ENCODE measurements at regions not wholly inside any gene's neighbourhood (a gene's known extent, or its start where the extent isn't known, plus 50 kb on each side); places are given as distances from the start of the nearest gene placed in this dataset.
"Not testable (repeated sequence)": the region's sequence is repeated elsewhere in the genome, so short reads cannot be mapped to it uniquely, and the experiment has no call there.

DNA sequence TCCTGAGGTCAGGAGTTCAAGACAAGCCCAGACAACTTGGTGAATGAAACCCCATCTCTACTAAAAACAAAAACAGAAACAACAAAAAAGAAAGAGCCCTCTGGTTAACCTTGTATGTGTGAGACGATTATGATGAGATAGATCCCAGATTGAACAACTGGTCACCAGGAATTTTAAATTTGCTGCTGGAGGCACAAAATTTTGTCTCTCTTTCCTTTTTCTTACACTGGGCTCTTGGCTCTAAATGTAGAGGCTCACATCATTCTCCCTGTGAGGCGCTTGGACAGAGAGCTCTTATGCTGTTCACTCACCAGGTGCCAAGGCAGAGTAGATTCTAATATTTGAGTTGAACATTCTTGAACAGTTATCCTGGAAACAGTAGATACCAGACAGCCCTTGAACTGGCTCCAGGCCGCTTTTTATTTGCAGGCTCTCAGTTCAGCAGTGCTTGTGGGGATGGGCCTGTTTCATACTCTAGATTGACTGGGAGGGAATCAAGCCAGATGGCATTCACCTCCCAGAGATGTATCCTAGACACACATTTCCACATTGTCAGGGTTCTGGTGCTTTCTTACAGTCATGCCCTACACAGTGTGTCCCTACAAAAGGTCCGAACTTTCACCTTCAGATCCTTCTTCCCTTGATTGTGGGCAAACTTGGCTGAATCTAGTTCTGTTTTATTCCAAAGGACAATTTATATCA lies 1159.6 kb downstream of the RPIA start:
- H3K9ac ChIP-seq (ENCODE audit: low read length) = no peak overlapping the region
- H3K9me3 ChIP-seq (ENCODE audit: insufficient read depth, low read depth, low read length) = peaks cover 11% of the 10 kb centered on the region
- no peak overlapping the region for H3K4me3 ChIP-seq (ENCODE audit: insufficient read depth, low read depth, low read length)
- no peak for TF ChIP-seq EZH2 (IDR thresholded peaks at IDR 0.05; ENCODE audit: insufficient read depth, low read length)
- TF ChIP-seq, protein P1, sequence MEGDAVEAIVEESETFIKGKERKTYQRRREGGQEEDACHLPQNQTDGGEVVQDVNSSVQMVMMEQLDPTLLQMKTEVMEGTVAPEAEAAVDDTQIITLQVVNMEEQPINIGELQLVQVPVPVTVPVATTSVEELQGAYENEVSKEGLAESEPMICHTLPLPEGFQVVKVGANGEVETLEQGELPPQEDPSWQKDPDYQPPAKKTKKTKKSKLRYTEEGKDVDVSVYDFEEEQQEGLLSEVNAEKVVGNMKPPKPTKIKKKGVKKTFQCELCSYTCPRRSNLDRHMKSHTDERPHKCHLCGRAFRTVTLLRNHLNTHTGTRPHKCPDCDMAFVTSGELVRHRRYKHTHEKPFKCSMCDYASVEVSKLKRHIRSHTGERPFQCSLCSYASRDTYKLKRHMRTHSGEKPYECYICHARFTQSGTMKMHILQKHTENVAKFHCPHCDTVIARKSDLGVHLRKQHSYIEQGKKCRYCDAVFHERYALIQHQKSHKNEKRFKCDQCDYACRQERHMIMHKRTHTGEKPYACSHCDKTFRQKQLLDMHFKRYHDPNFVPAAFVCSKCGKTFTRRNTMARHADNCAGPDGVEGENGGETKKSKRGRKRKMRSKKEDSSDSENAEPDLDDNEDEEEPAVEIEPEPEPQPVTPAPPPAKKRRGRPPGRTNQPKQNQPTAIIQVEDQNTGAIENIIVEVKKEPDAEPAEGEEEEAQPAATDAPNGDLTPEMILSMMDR (IDR thresholded peaks at IDR 0.05; ENCODE audit: insufficient read depth, low read depth, low read length) = no peak
- H3K27ac Mint-ChIP-seq (ENCODE audit: unreplicated experiment) = no peak overlapping the region
- no peak for FAIRE-seq
- no peaks in the 10 kb centered on the region for H3K79me2 ChIP-seq (ENCODE audit: insufficient read depth, low read length)
- no peaks in the 10 kb centered on the region for H3K27me3 Mint-ChIP-seq (ENCODE audit: low read depth, unreplicated experiment)
- no peaks in the 10 kb centered on the region for H3K27me3 ChIP-seq (ENCODE audit: insufficient read depth, low read length)
- H3K4me1 ChIP-seq (ENCODE audit: insufficient read depth, low read length) = no peaks in the 10 kb centered on the region
- no peaks in the 10 kb centered on the region for H3K36me3 Mint-ChIP-seq (ENCODE audit: low read depth, unreplicated experiment)
- DNase-seq (ENCODE audit: low read depth) = no peak
- H2AFZ ChIP-seq (ENCODE audit: low read depth, low read length) = no peak overlapping the region
- no peak overlapping the region for H3K4me2 ChIP-seq (ENCODE audit: low read length)
- peaks cover 17% of the 10 kb centered on the region for H3K9me3 Mint-ChIP-seq (ENCODE audit: unreplicated experiment)
- H3K36me3 ChIP-seq (ENCODE audit: insufficient read depth, low read length) = no peaks in the 10 kb centered on the region
- no peak overlapping the region for H3K27ac ChIP-seq (ENCODE audit: low read depth, low read length)
- no peaks in the 10 kb centered on the region for H3K4me1 Mint-ChIP-seq (ENCODE audit: low read depth, unreplicated experiment)
- no peak overlapping the region for H3K4me3 Mint-ChIP-seq (ENCODE audit: unreplicated experiment)
- no peaks in the 10 kb centered on the region for H4K20me1 ChIP-seq (ENCODE audit: insufficient read depth, low read length)

- peaks cover 11% of the 10 kb centered on the region for H3K9me3 ChIP-seq (ENCODE audit: insufficient read depth, low read depth, low read length)
- FAIRE-seq = no peak
- no peaks in the 10 kb centered on the region for H3K4me1 Mint-ChIP-seq (ENCODE audit: low read depth, unreplicated experiment)
Observed at GRCh38 chr2:89851583-89851905, 1160.1 kb downstream of the RPIA start.

DNA sequence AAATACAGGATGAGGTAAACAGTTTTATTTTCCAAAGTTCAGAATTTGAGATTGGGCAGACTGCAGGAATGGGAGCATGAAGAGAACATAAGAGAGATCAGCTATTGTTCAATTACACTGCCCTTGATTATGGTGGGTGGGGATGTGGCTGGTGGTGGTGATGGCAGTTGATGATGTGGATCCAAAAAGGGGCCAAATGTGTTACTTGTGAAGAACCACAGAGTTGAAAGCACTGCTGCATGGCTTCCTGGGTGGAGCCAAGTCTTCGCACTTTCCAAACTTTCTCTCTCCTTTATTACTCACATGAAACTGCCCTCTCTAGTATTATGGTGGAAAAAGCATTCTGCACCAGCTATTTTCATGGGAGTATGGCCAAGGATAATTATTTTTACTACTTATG lies 1162.0 kb downstream of the RPIA start:
- H3K27me3 Mint-ChIP-seq (ENCODE audit: low read depth, unreplicated experiment); H3K4me3 ChIP-seq (ENCODE audit: insufficient read depth, low read depth, low read length); H3K79me2 ChIP-seq (ENCODE audit: insufficient read depth, low read length); DNase-seq (ENCODE audit: low read depth); H4K20me1 ChIP-seq (ENCODE audit: insufficient read depth, low read length); H3K4me2 ChIP-seq (ENCODE audit: low read length); FAIRE-seq; H3K27ac Mint-ChIP-seq (ENCODE audit: unreplicated experiment); H3K4me1 Mint-ChIP-seq (ENCODE audit: low read depth, unreplicated experiment); H3K4me1 ChIP-seq (ENCODE audit: insufficient read depth, low read length); H3K4me3 Mint-ChIP-seq (ENCODE audit: unreplicated experiment); H2AFZ ChIP-seq (ENCODE audit: low read depth, low read length); H3K36me3 Mint-ChIP-seq (ENCODE audit: low read depth, unreplicated experiment); H3K36me3 ChIP-seq (ENCODE audit: insufficient read depth, low read length); H3K27me3 ChIP-seq (ENCODE audit: insufficient read depth, low read length); H3K27ac ChIP-seq (ENCODE audit: low read depth, low read length); H3K9ac ChIP-seq (ENCODE audit: low read length): not testable (repeated sequence)
- peaks cover 11% of the 10 kb centered on the region for H3K9me3 ChIP-seq (ENCODE audit: insufficient read depth, low read depth, low read length)
- peaks cover 14% of the 10 kb centered on the region for H3K9me3 Mint-ChIP-seq (ENCODE audit: unreplicated experiment)

More at GRCh38 chr2:89851583-89851905, 1160.1 kb downstream of the RPIA start:
- H3K36me3 Mint-ChIP-seq (ENCODE audit: low read depth, unreplicated experiment) = no peaks in the 10 kb centered on the region
- Histone ChIP-seq H3K27me3 (ENCODE audit: insufficient read depth, low read length) (no peaks in the 10 kb centered on the region), H4K20me1 (ENCODE audit: insufficient read depth, low read length) (no peaks in the 10 kb centered on the region), H3K27ac (ENCODE audit: low read depth, low read length) (no peak overlapping the region), H2AFZ (ENCODE audit: low read depth, low read length) (no peak overlapping the region), H3K4me1 (ENCODE audit: insufficient read depth, low read length) (no peaks in the 10 kb centered on the region), H3K79me2 (ENCODE audit: insufficient read depth, low read length) (no peaks in the 10 kb centered on the region), H3K9ac (ENCODE audit: low read length) (no peak overlapping the region), H3K36me3 (ENCODE audit: insufficient read depth, low read length) (no peaks in the 10 kb centered on the region), H3K4me2 (ENCODE audit: low read length) (no peak overlapping the region), H3K4me3 (ENCODE audit: insufficient read depth, low read depth, low read length) (no peak overlapping the region)
- no peak for TF ChIP-seq EZH2 (IDR thresholded peaks at IDR 0.05; ENCODE audit: insufficient read depth, low read length)
- TF ChIP-seq, protein P1 (IDR thresholded peaks at IDR 0.05; ENCODE audit: insufficient read depth, low read depth, low read length) = no peak
- H3K27ac Mint-ChIP-seq (ENCODE audit: unreplicated experiment) = no peak overlapping the region
- no peak overlapping the region for H3K4me3 Mint-ChIP-seq (ENCODE audit: unreplicated experiment)
- no peaks in the 10 kb centered on the region for H3K27me3 Mint-ChIP-seq (ENCODE audit: low read depth, unreplicated experiment)
- DNase-seq (ENCODE audit: low read depth) = no peak
- H3K9me3 Mint-ChIP-seq (ENCODE audit: unreplicated experiment) = peaks cover 17% of the 10 kb centered on the region

DNA sequence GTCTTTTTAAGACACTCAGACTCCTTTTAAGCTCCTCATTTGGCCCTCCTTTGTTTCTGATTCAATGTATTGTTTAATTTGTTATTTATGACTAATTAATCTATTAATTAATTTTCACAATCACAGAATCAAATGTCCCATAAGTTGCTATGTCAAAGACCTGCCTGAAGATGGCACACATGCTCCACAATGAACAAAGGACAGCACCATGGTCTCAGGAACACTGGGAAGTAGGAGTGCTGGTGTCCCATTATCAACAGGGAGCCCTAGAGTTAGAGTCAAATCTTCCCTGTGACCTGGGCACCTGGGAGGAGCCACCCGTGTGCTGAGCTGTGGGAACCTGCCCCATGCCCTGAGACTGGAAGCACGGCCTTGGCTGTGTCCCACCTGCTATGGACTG lies 1164.3 kb downstream of the RPIA start:
- H3K36me3 Mint-ChIP-seq (ENCODE audit: low read depth, unreplicated experiment); H3K9me3 Mint-ChIP-seq (ENCODE audit: unreplicated experiment); H3K4me3 ChIP-seq (ENCODE audit: insufficient read depth, low read depth, low read length); H3K27ac Mint-ChIP-seq (ENCODE audit: unreplicated experiment); H3K4me2 ChIP-seq (ENCODE audit: low read length); H3K9me3 ChIP-seq (ENCODE audit: insufficient read depth, low read depth, low read length); H3K79me2 ChIP-seq (ENCODE audit: insufficient read depth, low read length); H4K20me1 ChIP-seq (ENCODE audit: insufficient read depth, low read length); FAIRE-seq; DNase-seq (ENCODE audit: low read depth); H3K36me3 ChIP-seq (ENCODE audit: insufficient read depth, low read length); H3K4me1 Mint-ChIP-seq (ENCODE audit: low read depth, unreplicated experiment); H2AFZ ChIP-seq (ENCODE audit: low read depth, low read length); H3K4me1 ChIP-seq (ENCODE audit: insufficient read depth, low read length); H3K27me3 ChIP-seq (ENCODE audit: insufficient read depth, low read length); H3K27ac ChIP-seq (ENCODE audit: low read depth, low read length); H3K27me3 Mint-ChIP-seq (ENCODE audit: low read depth, unreplicated experiment); H3K9ac ChIP-seq (ENCODE audit: low read length); H3K4me3 Mint-ChIP-seq (ENCODE audit: unreplicated experiment): not testable (repeated sequence)

DNA sequence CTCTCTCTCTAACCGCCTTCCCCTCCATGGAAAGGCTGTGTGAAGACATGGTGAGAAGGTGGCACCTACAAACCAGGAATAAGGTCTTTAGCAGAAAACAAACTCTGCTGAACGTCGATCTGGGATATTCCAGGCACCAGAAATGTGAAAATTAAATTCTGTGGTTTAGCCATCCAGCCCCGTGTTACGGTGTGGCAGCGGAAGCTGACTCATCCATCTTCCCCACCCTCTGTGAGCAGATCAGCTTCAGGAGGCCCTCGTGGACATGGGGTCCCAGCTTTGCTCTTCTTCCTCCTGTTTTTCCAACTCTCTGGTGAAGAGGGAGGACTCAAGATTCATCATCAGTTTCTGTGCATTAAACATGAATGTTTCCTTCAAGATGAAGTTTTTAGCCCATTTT lies 1164.8 kb downstream of the RPIA start:
- H3K4me3 ChIP-seq (ENCODE audit: insufficient read depth, low read depth, low read length); H3K27me3 Mint-ChIP-seq (ENCODE audit: low read depth, unreplicated experiment); H3K36me3 Mint-ChIP-seq (ENCODE audit: low read depth, unreplicated experiment); H3K27ac ChIP-seq (ENCODE audit: low read depth, low read length); H3K4me3 Mint-ChIP-seq (ENCODE audit: unreplicated experiment); DNase-seq (ENCODE audit: low read depth); H3K4me2 ChIP-seq (ENCODE audit: low read length); H4K20me1 ChIP-seq (ENCODE audit: insufficient read depth, low read length); H3K79me2 ChIP-seq (ENCODE audit: insufficient read depth, low read length); H2AFZ ChIP-seq (ENCODE audit: low read depth, low read length); H3K9ac ChIP-seq (ENCODE audit: low read length); H3K4me1 Mint-ChIP-seq (ENCODE audit: low read depth, unreplicated experiment); H3K9me3 ChIP-seq (ENCODE audit: insufficient read depth, low read depth, low read length); H3K27ac Mint-ChIP-seq (ENCODE audit: unreplicated experiment); H3K4me1 ChIP-seq (ENCODE audit: insufficient read depth, low read length); H3K27me3 ChIP-seq (ENCODE audit: insufficient read depth, low read length); H3K9me3 Mint-ChIP-seq (ENCODE audit: unreplicated experiment); H3K36me3 ChIP-seq (ENCODE audit: insufficient read depth, low read length); FAIRE-seq: not testable (repeated sequence)
